ENCODE measurements at regions not wholly inside any gene's neighbourhood (a gene's known extent, or its start where the extent isn't known, plus 50 kb on each side); places are given as distances from the start of the nearest gene placed in this dataset.

DNA sequence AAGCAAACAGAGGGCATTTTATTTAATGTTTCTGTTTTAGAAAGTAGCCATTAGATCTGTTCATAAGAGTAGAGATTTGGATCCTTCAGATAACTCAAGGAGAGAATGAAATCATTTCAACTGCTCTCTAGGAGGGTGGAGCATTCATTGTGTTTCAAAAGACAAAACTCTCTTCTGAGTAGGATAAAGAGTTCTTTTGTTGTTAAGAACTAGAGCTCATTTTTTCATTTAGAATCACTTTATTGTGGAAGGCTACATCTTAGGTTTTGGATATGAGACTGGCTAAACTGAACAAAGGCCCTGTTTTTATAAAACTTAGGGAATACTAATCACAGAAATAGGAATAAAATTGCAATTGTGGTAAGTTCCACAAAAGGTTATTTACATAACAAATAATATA, 193.9 kb upstream of the PCDH10 start:
- no peak for DNase-seq (ENCODE audit: low spot score)
- TF ChIP-seq CTCF (IDR thresholded peaks at IDR 0.05) = no peak
- no peak overlapping the region for H3K4me3 ChIP-seq
- no peak overlapping the region for H3K27ac ChIP-seq

- H3K27ac ChIP-seq = no peak overlapping the region
Observed at GRCh38 chr4:132956962-132957361, 192.1 kb upstream of the PCDH10 start.

GRCh38 chr4:132958457-132959263, 190.4 kb upstream of the PCDH10 start:
- TF ChIP-seq CTCF (IDR thresholded peaks at IDR 0.05) = no peak
- H3K27ac ChIP-seq = no peak overlapping the region
- H3K4me3 ChIP-seq = no peak overlapping the region
- DNase-seq (ENCODE audit: low spot score) = peak; percentile 61

More at GRCh38 chr4:132956962-132957361, 192.1 kb upstream of the PCDH10 start:
- no peak for TF ChIP-seq CTCF (IDR thresholded peaks at IDR 0.05)
- H3K4me3 ChIP-seq = no peak overlapping the region
- DNase-seq (ENCODE audit: low spot score) = no peak

- no peak overlapping the region for H3K27ac ChIP-seq
- TF ChIP-seq CTCF (IDR thresholded peaks at IDR 0.05) = no peak
- no peak for DNase-seq (ENCODE audit: low spot score)
- no peak overlapping the region for H3K4me3 ChIP-seq
Observed at GRCh38 chr4:132981611-132982010, 167.5 kb upstream of the PCDH10 start.

- no peak for DNase-seq (ENCODE audit: low spot score)
- H3K27ac ChIP-seq = no peak overlapping the region
- H3K4me3 ChIP-seq = no peak overlapping the region
- TF ChIP-seq CTCF (IDR thresholded peaks at IDR 0.05) = no peak
Observed at GRCh38 chr4:132982151-132982550, 166.9 kb upstream of the PCDH10 start.

- no peak for DNase-seq (ENCODE audit: low spot score)
- no peak for TF ChIP-seq CTCF (IDR thresholded peaks at IDR 0.05)
- Histone ChIP-seq H3K27ac (no peak overlapping the region), H3K4me3 (no peak overlapping the region)
Observed at GRCh38 chr4:132991111-132991510, 158.0 kb upstream of the PCDH10 start.

- Histone ChIP-seq H3K27ac (no peak overlapping the region), H3K4me3 (no peak overlapping the region)
- no peak for DNase-seq (ENCODE audit: low spot score)
- TF ChIP-seq CTCF (IDR thresholded peaks at IDR 0.05) = no peak
Observed at GRCh38 chr4:132992686-132993085, 156.4 kb upstream of the PCDH10 start.

All from coronary artery (tissue), 2 donors.